Esophagus muscularis mucosa (tissue), 4 donors: ENCODE measurements at regions not wholly inside any gene's neighbourhood (a gene's known extent, or its start where the extent isn't known, plus 50 kb on each side); places are given as distances from the start of the nearest gene placed in this dataset.

Source experiments
- CTCF ChIP-seq, 3 experiments: fragments of 200-600 bp in 2 of 3; fragments of 450-650 bp in 1 of 3; sonication (generic) in 2 of 3; IDR thresholded peaks; one replicate each; pipeline ENCODE4 v1.5.1; 2017 to 2019; ENCODE audit warnings: antibody characterized with exemption in 3 of 3, mild to moderate bottlenecking in 2 of 3, moderate library complexity in 1 of 3
- EP300 ChIP-seq: sonication (generic); formaldehyde crosslinking; IDR thresholded peaks from one replicate; pipeline ENCODE4 v1.6.1; 2017; ENCODE audit warnings: antibody characterized with exemption
- POLR2A ChIP-seq: fragments of 450-650 bp; IDR thresholded peaks from one replicate; pipeline ENCODE4 v1.6.1; 2017; ENCODE audit warnings: antibody characterized with exemption, moderate library complexity, mild to moderate bottlenecking, low read depth
- POLR2AphosphoS5 ChIP-seq, 2 donors: sonication (generic); formaldehyde crosslinking; IDR thresholded peaks; one replicate each; pipeline ENCODE4 v1.6.1; 2017; ENCODE audit warnings: antibody characterized with exemption in 2 of 2

- TF ChIP-seq CTCF (IDR thresholded peaks at IDR 0.05) (no peak), EP300 (no peak), POLR2AphosphoS5 (IDR thresholded peaks at IDR 0.05) (no peak), POLR2A (no peak)
Observed at GRCh38 chr12:90485560-90485959, 469.4 kb downstream of the CCER1 start.
